ENCODE measurements at regions not wholly inside any gene's neighbourhood (a gene's known extent, or its start where the extent isn't known, plus 50 kb on each side); places are given as distances from the start of the nearest gene placed in this dataset.

DNA sequence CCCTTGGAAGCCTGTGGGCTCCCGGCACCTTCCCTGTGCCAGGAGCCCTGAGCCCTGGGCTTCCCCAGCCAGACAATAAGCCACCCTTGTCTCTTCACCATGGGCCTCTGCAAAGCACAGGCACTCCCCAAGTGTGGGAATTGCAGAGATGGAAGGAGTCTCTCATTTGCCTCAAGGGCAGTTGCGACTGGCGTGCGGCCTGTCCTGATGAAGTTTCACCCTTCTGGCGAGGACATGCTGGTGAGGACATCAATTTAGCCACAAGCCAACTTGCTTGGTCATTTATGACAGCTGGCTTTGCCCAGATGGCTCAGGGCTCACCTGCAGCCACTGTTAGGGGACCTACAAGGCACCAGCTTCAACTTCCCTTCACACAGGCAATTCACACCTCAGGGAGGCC is 180.2 kb downstream of the ANAPC1 start:
- no peak for TF ChIP-seq SIN3A (conservative IDR thresholded peaks at IDR 0.05 in 1 of 2, IDR thresholded peaks at IDR 0.05 in 1 of 2; ENCODE audit: low read depth in 1 of 2, low read length in 2 of 2)
- TF ChIP-seq, protein P1, sequence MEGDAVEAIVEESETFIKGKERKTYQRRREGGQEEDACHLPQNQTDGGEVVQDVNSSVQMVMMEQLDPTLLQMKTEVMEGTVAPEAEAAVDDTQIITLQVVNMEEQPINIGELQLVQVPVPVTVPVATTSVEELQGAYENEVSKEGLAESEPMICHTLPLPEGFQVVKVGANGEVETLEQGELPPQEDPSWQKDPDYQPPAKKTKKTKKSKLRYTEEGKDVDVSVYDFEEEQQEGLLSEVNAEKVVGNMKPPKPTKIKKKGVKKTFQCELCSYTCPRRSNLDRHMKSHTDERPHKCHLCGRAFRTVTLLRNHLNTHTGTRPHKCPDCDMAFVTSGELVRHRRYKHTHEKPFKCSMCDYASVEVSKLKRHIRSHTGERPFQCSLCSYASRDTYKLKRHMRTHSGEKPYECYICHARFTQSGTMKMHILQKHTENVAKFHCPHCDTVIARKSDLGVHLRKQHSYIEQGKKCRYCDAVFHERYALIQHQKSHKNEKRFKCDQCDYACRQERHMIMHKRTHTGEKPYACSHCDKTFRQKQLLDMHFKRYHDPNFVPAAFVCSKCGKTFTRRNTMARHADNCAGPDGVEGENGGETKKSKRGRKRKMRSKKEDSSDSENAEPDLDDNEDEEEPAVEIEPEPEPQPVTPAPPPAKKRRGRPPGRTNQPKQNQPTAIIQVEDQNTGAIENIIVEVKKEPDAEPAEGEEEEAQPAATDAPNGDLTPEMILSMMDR (IDR thresholded peaks at IDR 0.05; ENCODE audit: control extremely low read depth in 1 of 3, insufficient read depth in 1 of 3, low read depth in 1 of 3, low read length in 3 of 3), result no peak
- no peak for TF ChIP-seq KDM1A (IDR thresholded peaks at IDR 0.05; ENCODE audit: borderline replicate concordance, low read length)

All from H1 (cell line).